Panc1 (cell line): ENCODE measurements at regions not wholly inside any gene's neighbourhood (a gene's known extent, or its start where the extent isn't known, plus 50 kb on each side); places are given as distances from the start of the nearest gene placed in this dataset.

Experiments used
- ATAC-seq: fragments of 200-7000 bp; cut with Tn5 transposase; 2 replicates; pipeline ENCODE4 v1.9.1; 2020; ENCODE audit warnings: mild to moderate bottlenecking, moderate library complexity
- BruUV-seq: library from RNA; stranded (reverse); fragments of 400-500 nt; replicated peaks from 2 replicates; lab custom pipeline; 2021; lab: Mats Ljungman, UMichigan
- CTCF ChIA-PET: fragments of 300-600 bp; sonication (Branson Sonifier 250); formaldehyde crosslinking; loops from one replicate; lab custom pipeline; 2022; ENCODE audit warnings: antibody characterized with exemption; lab: Charles Lee
- POLR2A ChIA-PET: fragments of 300-600 bp; sonication (Branson Sonifier 250); formaldehyde crosslinking; loops from one replicate; lab custom pipeline; 2022; ENCODE audit warnings: antibody characterized with exemption; lab: Charles Lee
- DNase-seq: peaks from one replicate; pipeline ENCODE4 v3.0.0-alpha.2; 2010; ENCODE audit warnings: low read depth, low spot score
- H3K27ac ChIP-seq: 2 replicates; pipeline ENCODE4 v1.5.1; 2011; ENCODE audit warnings: mild to moderate bottlenecking, low read length, inconsistent platforms
- H3K27me3 ChIP-seq: fragments of 200-500 bp; sonication (Bioruptor generic); 2 replicates; pipeline ENCODE4 v1.6.0; 2014; ENCODE audit warnings: low read length, inconsistent platforms; ENCODE audit not compliant: control insufficient read depth, insufficient read depth
- H3K36me3 ChIP-seq: fragments of 200-500 bp; sonication (Bioruptor generic); 2 replicates; pipeline ENCODE4 v1.5.1; 2014; ENCODE audit warnings: inconsistent platforms, mild to moderate bottlenecking, low read length, moderate library complexity; ENCODE audit not compliant: control insufficient read depth, insufficient read depth
- H3K4me1 ChIP-seq: 2 replicates; pipeline ENCODE4 v1.5.1; 2011; ENCODE audit warnings: inconsistent platforms, mild to moderate bottlenecking, low read length, moderate library complexity; ENCODE audit not compliant: control insufficient read depth, insufficient read depth
- H3K4me3 ChIP-seq, 2 experiments: 2 replicates each; pipeline ENCODE4 v1.5.1; 2011 to 2012; ENCODE audit warnings: low read depth in 2 of 2, low read length in 2 of 2, mild to moderate bottlenecking in 2 of 2, inconsistent platforms in 1 of 2, moderate library complexity in 1 of 2
- H3K9me3 ChIP-seq: fragments of 200-500 bp; sonication (Bioruptor generic); 2 replicates; pipeline ENCODE4 v1.5.1; 2014; ENCODE audit warnings: low read depth, mild to moderate bottlenecking, inconsistent platforms, low read length, moderate library complexity; ENCODE audit not compliant: control insufficient read depth, insufficient read depth
- CTCF ChIP-seq: fragments of 450-650 bp; IDR thresholded peaks from 2 replicates; pipeline ENCODE4 v1.5.1; 2017; ENCODE audit warnings: mild to moderate bottlenecking
- POLR2AphosphoS5 ChIP-seq: IDR thresholded peaks from 2 replicates; pipeline ENCODE4 v1.6.1; 2012; ENCODE audit warnings: mild to moderate bottlenecking, low read depth, low read length, moderate library complexity
- REST ChIP-seq, 2 experiments: IDR thresholded peaks; 2 replicates each; pipeline ENCODE4 v1.6.1; 2011 to 2012; ENCODE audit warnings: low read depth in 2 of 2, control low read depth in 1 of 2, low read length in 1 of 2, mild to moderate bottlenecking in 1 of 2, moderate library complexity in 1 of 2; ENCODE audit not compliant: insufficient read depth in 1 of 2
- SIN3A ChIP-seq: IDR thresholded peaks from 2 replicates; pipeline ENCODE4 v1.6.1; 2012; ENCODE audit warnings: low read depth, mild to moderate bottlenecking, low read length, moderate library complexity, borderline replicate concordance; ENCODE audit not compliant: insufficient read depth
- TCF7L2 ChIP-seq: IDR thresholded peaks from 2 replicates; pipeline ENCODE4 v1.6.1; 2011; ENCODE audit warnings: mild to moderate bottlenecking, low read depth, low read length, inconsistent platforms
- in situ Hi-C: cut with HindIII; loops from 2 replicates; pipeline ENCODE4 v1.10.0; 2016; ENCODE audit warnings: low sequenced_read_pairs, low pct_unique_long_range_greater_than_20kb
- intact Hi-C: fragments of 100-400 bp; cut with micrococcal nuclease; formaldehyde crosslinking; loops from one replicate; pipeline ENCODE4 v1.10.0; 2022; ENCODE audit not compliant: unreplicated experiment

GRCh38 chr6:149261364-149262040, 56.0 kb upstream of the TAB2 start:
- CTCF ChIA-PET: no interaction called here
- Histone ChIP-seq H3K4me1 (no peaks in the 10 kb centered on the region), H3K27ac (no peak overlapping the region), H3K4me3 (no peak overlapping the region), H3K9me3 (no peaks in the 10 kb centered on the region), H3K36me3 (no peaks in the 10 kb centered on the region), H3K27me3 (no peaks in the 10 kb centered on the region)
- in situ Hi-C loops: no loop called here
- intact Hi-C loops: no loop called here
- no peak for DNase-seq
- TF ChIP-seq CTCF: no peak
- TF ChIP-seq REST (IDR thresholded peaks at IDR 0.05; ENCODE audit: insufficient read depth in 1 of 2, low read depth in 2 of 2, low read length in 1 of 2): no peak
- TF ChIP-seq SIN3A: no peak
- no peak for TF ChIP-seq TCF7L2
- no peak for TF ChIP-seq POLR2AphosphoS5
- no TSS peak for BruUV-seq
- POLR2A ChIA-PET: no interaction called here
- no peak for ATAC-seq

GRCh38 chr6:149263321-149263720, 54.2 kb upstream of the TAB2 start:
- H3K4me3 ChIP-seq: no peak overlapping the region
- H3K36me3 ChIP-seq: no peaks in the 10 kb centered on the region
- intact Hi-C loops (no loop called here), in situ Hi-C loops (no loop called here)
- no peak for TF ChIP-seq SIN3A
- TF ChIP-seq CTCF: no peak
- TF ChIP-seq POLR2AphosphoS5: no peak
- no peak for TF ChIP-seq TCF7L2
- no peak for TF ChIP-seq REST (IDR thresholded peaks at IDR 0.05; ENCODE audit: insufficient read depth in 1 of 2, low read depth in 2 of 2, low read length in 1 of 2)
- no peaks in the 10 kb centered on the region for H3K9me3 ChIP-seq
- H3K27ac ChIP-seq: no peak overlapping the region
- CTCF ChIA-PET: no interaction called here
- no peaks in the 10 kb centered on the region for H3K4me1 ChIP-seq
- H3K27me3 ChIP-seq: no peaks in the 10 kb centered on the region
- DNase-seq (no peak), ATAC-seq (no peak)
- BruUV-seq: no TSS peak
- POLR2A ChIA-PET: no interaction called here
